ENCODE measurements at regions not wholly inside any gene's neighbourhood (a gene's known extent, or its start where the extent isn't known, plus 50 kb on each side); places are given as distances from the start of the nearest gene placed in this dataset.

DNA sequence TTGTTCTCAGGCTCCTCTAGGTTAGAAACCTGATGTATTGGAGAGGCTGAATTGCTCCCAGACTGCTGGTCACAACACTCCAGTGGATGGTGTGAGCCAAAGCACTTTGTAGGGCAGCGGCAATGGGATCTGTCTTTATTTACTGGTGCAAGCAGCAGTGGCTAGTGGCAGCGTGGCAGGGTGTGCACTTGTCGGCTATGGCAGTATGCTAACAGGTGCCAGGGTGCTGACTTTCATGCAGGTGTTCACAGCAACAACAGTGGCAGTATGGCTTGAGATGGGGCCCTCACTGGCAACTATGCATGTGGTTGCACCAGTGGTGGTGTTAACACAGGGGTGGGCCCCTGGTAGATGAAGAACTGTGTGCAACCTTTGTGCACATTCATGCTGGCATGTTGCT is 347.8 kb downstream of the DSC3 start:
- ChIA-PET POLR2A (ENCODE audit: low non-redundant PET) (no interaction called here), CTCF (no interaction called here)
- no peak for DNase-seq (ENCODE audit: low spot score)
- no peaks in the 10 kb centered on the region for H3K36me3 ChIP-seq (ENCODE audit: insufficient read depth, low read length, poor library complexity, severe bottlenecking)
- no peak overlapping the region for H3K4me3 ChIP-seq (ENCODE audit: low read depth, low read length, poor library complexity, severe bottlenecking)
- BruUV-seq (replicated peaks) = no TSS peak
- TF ChIP-seq, protein P1, sequence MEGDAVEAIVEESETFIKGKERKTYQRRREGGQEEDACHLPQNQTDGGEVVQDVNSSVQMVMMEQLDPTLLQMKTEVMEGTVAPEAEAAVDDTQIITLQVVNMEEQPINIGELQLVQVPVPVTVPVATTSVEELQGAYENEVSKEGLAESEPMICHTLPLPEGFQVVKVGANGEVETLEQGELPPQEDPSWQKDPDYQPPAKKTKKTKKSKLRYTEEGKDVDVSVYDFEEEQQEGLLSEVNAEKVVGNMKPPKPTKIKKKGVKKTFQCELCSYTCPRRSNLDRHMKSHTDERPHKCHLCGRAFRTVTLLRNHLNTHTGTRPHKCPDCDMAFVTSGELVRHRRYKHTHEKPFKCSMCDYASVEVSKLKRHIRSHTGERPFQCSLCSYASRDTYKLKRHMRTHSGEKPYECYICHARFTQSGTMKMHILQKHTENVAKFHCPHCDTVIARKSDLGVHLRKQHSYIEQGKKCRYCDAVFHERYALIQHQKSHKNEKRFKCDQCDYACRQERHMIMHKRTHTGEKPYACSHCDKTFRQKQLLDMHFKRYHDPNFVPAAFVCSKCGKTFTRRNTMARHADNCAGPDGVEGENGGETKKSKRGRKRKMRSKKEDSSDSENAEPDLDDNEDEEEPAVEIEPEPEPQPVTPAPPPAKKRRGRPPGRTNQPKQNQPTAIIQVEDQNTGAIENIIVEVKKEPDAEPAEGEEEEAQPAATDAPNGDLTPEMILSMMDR (conservative IDR thresholded peaks at IDR 0.05; ENCODE audit: low read depth, low read length) = no peak
- TF ChIP-seq EZH2 (IDR thresholded peaks at IDR 0.05; ENCODE audit: borderline replicate concordance, low read depth, low read length, poor library complexity, severe bottlenecking) = no peak
- no peaks in the 10 kb centered on the region for H3K27me3 ChIP-seq (replicated peaks; ENCODE audit: insufficient read depth, low read depth, low read length, poor library complexity)
- H3K9me3 ChIP-seq (ENCODE audit: low read depth, low read length, poor library complexity, severe bottlenecking) = no peaks in the 10 kb centered on the region
- H3K27ac ChIP-seq (ENCODE audit: low read depth, low read length, poor library complexity, severe bottlenecking) = no peak overlapping the region
- intact Hi-C loops (cut with micrococcal nuclease; ENCODE audit: unreplicated experiment) = no loop called here
- H3K4me1 ChIP-seq (ENCODE audit: insufficient read depth, low read length, poor library complexity, severe bottlenecking) = no peaks in the 10 kb centered on the region

DNA sequence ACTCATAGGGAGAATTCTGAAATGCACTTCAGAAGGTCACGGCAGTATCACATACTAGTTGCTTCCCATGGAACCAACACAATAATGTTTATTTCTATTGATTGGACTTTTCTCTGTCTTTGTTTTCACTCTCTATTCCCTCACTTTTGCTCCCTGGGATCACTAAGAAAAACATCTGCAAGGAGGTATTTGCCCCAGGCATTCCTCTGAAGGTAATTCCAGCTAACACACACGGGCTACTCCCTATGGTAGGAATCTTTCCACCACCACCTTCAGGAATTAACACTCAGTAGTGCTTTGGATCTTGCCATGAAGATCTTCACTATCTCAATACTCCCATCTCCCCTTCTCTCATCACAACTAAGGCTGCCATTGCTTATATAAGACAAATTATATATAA is 353.3 kb downstream of the DSC3 start:
- Histone ChIP-seq H3K4me1 (ENCODE audit: insufficient read depth, low read length, poor library complexity, severe bottlenecking) (no peaks in the 10 kb centered on the region), H3K9me3 (ENCODE audit: low read depth, low read length, poor library complexity, severe bottlenecking) (peaks cover 4% of the 10 kb centered on the region), H3K27ac (ENCODE audit: low read depth, low read length, poor library complexity, severe bottlenecking) (no peak overlapping the region), H3K36me3 (ENCODE audit: insufficient read depth, low read length, poor library complexity, severe bottlenecking) (no peaks in the 10 kb centered on the region), H3K4me3 (ENCODE audit: low read depth, low read length, poor library complexity, severe bottlenecking) (no peak overlapping the region), H3K27me3 (replicated peaks; ENCODE audit: insufficient read depth, low read depth, low read length, poor library complexity) (no peaks in the 10 kb centered on the region)
- intact Hi-C loops (cut with micrococcal nuclease; ENCODE audit: unreplicated experiment) = no loop called here
- no peak for DNase-seq (ENCODE audit: low spot score)
- ChIA-PET CTCF (no interaction called here), POLR2A (ENCODE audit: low non-redundant PET) (no interaction called here)
- TF ChIP-seq, protein P1 (conservative IDR thresholded peaks at IDR 0.05; ENCODE audit: low read depth, low read length) = no peak
- no peak for TF ChIP-seq EZH2 (IDR thresholded peaks at IDR 0.05; ENCODE audit: borderline replicate concordance, low read depth, low read length, poor library complexity, severe bottlenecking)
- BruUV-seq (replicated peaks) = no TSS peak

DNA sequence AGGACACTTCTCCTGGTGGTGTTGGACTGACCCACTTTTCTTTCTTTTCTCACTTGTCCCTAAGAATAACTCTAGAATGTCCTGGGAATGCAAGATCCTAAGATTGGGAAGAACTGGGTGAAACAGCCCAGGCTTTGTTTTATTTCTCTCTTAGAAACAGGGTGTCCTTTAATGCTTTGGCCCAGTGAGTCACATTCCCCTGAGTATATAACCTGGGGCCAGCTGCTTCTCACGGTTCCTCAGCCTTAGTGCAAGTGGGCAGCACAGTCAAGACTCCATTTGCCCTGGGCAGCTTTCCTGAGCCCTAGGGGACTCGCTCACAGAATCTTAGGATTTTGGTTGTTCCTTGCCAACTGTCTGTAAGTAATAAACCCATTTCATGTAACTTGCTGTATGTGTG is 355.0 kb downstream of the DSC3 start:
- intact Hi-C loops (cut with micrococcal nuclease; ENCODE audit: unreplicated experiment) = no loop called here
- H3K27me3 ChIP-seq (replicated peaks; ENCODE audit: insufficient read depth, low read depth, low read length, poor library complexity) = no peaks in the 10 kb centered on the region
- CTCF ChIA-PET = no interaction called here

More for the DNA sequence above, 355.0 kb downstream of the DSC3 start:
- no TSS peak for BruUV-seq (replicated peaks)
- DNase-seq (ENCODE audit: low spot score) = no peak
- TF ChIP-seq, protein P1 (conservative IDR thresholded peaks at IDR 0.05; ENCODE audit: low read depth, low read length) = no peak
- TF ChIP-seq EZH2 (IDR thresholded peaks at IDR 0.05; ENCODE audit: borderline replicate concordance, low read depth, low read length, poor library complexity, severe bottlenecking) = no peak
- H3K4me3 ChIP-seq (ENCODE audit: low read depth, low read length, poor library complexity, severe bottlenecking) = no peak overlapping the region
- H3K27ac ChIP-seq (ENCODE audit: low read depth, low read length, poor library complexity, severe bottlenecking) = no peak overlapping the region
- no peaks in the 10 kb centered on the region for H3K4me1 ChIP-seq (ENCODE audit: insufficient read depth, low read length, poor library complexity, severe bottlenecking)
- POLR2A ChIA-PET (ENCODE audit: low non-redundant PET) = no interaction called here
- H3K36me3 ChIP-seq (ENCODE audit: insufficient read depth, low read length, poor library complexity, severe bottlenecking) = no peaks in the 10 kb centered on the region
- H3K9me3 ChIP-seq (ENCODE audit: low read depth, low read length, poor library complexity, severe bottlenecking) = peaks cover 6% of the 10 kb centered on the region

Measured in A673 (cell line).